Hepatocyte (in vitro differentiated cells): ENCODE measurements at regions not wholly inside any gene's neighbourhood (a gene's known extent, or its start where the extent isn't known, plus 50 kb on each side); places are given as distances from the start of the nearest gene placed in this dataset.

Source experiments
- EZH2 ChIP-seq: fragments of 200-600 bp; sonication (generic); IDR thresholded peaks from 2 replicates; pipeline ENCODE4 v1.6.1; 2016; ENCODE audit warnings: antibody characterized with exemption, mild to moderate bottlenecking, borderline replicate concordance
- EZH2phosphoT487 ChIP-seq: fragments of 200-600 bp; sonication (generic); IDR thresholded peaks from one replicate; pipeline ENCODE4 v1.6.1; 2018; ENCODE audit warnings: antibody characterized with exemption, mild to moderate bottlenecking, low read depth, moderate library complexity; ENCODE audit not compliant: unreplicated experiment, severe bottlenecking
- TF ChIP-seq, protein P1 (sequence below): fragments of 200-600 bp; sonication (generic); IDR thresholded peaks from 2 replicates; pipeline ENCODE4 v1.5.1; 2016; ENCODE audit warnings: antibody characterized with exemption, mild to moderate bottlenecking; ENCODE audit not compliant: poor library complexity

DNA sequence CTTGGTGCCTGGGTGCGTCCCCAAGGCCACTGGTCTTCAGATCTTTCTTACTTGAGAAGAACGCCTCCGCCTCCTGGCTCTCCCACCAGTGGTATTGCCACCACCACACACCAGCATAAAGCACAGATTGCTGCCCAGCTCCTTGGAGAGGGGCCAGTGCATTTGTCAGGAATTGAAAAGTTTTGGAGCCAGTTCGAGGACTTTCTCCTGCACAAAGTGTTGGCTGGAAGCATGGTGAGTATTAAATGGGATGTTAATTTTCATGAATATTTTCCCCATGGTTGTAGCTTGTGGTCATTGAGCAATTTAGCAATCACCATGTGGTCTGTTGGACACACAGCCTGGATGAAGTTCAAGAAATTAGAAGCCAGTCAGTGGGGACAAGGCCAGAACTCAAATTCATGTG, 684.6 kb upstream of the FANCL start:
- TF ChIP-seq, protein P1, sequence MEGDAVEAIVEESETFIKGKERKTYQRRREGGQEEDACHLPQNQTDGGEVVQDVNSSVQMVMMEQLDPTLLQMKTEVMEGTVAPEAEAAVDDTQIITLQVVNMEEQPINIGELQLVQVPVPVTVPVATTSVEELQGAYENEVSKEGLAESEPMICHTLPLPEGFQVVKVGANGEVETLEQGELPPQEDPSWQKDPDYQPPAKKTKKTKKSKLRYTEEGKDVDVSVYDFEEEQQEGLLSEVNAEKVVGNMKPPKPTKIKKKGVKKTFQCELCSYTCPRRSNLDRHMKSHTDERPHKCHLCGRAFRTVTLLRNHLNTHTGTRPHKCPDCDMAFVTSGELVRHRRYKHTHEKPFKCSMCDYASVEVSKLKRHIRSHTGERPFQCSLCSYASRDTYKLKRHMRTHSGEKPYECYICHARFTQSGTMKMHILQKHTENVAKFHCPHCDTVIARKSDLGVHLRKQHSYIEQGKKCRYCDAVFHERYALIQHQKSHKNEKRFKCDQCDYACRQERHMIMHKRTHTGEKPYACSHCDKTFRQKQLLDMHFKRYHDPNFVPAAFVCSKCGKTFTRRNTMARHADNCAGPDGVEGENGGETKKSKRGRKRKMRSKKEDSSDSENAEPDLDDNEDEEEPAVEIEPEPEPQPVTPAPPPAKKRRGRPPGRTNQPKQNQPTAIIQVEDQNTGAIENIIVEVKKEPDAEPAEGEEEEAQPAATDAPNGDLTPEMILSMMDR: no peak
- no peak for TF ChIP-seq EZH2phosphoT487
- no peak for TF ChIP-seq EZH2
